ELF-1 (cell line): ENCODE measurements at regions not wholly inside any gene's neighbourhood (a gene's known extent, or its start where the extent isn't known, plus 50 kb on each side); places are given as distances from the start of the nearest gene placed in this dataset.
A peak's percentile ranks its signal among the peaks of the same experiment; 100 is the strongest.

Source experiments
- DNase-seq: peaks from one replicate; pipeline ENCODE4 v3.0.0-alpha.2; 2016; ENCODE audit warnings: low read depth, low spot score

DNA sequence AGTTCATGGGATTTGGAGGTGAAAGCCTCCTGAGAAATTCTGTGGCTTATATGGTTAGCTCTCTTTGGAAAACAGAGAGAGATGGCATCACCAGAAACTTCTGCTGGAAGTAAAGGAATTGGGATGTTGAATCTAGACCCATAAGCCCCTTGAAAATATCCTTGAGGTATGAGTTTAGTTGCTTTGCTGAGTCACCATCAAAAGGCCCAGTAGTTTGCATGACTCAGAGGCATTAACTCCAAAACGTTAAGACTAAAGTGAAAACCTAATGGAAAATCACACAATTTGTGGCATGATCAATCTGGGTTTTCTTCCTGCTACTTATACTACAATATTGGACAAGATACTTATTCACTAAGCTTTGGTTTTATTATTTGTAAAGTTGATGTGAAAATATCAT lies 349.2 kb upstream of the SALL1 start:
- no peak for DNase-seq

GRCh38 chr16:51497541-51498211 lies 346.6 kb upstream of the SALL1 start:
- no peak for DNase-seq

GRCh38 chr16:51490866-51491265 lies 339.8 kb upstream of the SALL1 start:
- DNase-seq, result peak; percentile 26

- no peak for DNase-seq
Observed at GRCh38 chr16:51487880-51488279, 336.8 kb upstream of the SALL1 start.

GRCh38 chr16:51474414-51475091 lies 323.5 kb upstream of the SALL1 start:
- DNase-seq, result no peak

- DNase-seq, result no peak
Observed at GRCh38 chr16:51473091-51473490, 322.0 kb upstream of the SALL1 start.

DNA sequence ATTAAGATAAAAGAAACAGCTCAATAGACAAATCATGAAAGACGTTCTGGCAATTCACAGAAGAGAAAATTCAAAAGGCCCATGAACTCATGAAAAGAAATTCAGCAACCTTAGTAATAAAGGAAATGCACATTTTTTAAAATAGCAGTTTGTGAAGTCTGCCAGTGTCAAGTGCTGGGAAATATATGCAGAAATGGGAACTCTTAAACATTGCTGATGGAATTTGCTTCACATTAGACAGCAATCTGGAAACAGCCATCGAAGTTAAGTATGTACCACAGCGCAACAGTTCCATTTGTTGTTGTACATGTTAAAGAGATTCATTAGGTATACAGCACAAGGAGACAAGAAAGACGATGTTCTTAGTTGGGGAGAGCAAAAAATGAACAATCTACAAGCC lies 319.4 kb upstream of the SALL1 start:
- no peak for DNase-seq

GRCh38 chr16:51464996-51465395 lies 313.9 kb upstream of the SALL1 start:
- DNase-seq, result no peak

DNA sequence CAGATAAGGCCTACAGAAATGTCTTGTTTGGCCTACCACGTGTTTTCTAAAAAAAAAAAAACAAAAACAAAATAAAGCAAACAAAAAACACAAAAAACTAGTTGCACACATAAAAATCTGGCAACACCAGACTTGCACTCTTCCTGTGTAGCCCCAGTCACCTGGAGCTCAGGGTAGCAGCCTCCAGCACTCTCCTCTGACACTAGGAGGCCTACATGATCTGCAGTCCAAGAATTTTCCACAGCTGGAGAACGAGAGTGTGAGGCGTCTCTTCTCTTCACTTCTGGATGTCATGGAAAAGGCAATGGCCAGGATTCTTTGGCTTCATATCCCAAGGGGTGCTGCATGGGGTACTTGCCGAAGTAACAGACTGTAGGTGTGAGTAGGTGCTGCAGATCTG lies 310.2 kb upstream of the SALL1 start:
- no peak for DNase-seq

- no peak for DNase-seq
Observed at GRCh38 chr16:51458356-51459140, 307.5 kb upstream of the SALL1 start.

DNA sequence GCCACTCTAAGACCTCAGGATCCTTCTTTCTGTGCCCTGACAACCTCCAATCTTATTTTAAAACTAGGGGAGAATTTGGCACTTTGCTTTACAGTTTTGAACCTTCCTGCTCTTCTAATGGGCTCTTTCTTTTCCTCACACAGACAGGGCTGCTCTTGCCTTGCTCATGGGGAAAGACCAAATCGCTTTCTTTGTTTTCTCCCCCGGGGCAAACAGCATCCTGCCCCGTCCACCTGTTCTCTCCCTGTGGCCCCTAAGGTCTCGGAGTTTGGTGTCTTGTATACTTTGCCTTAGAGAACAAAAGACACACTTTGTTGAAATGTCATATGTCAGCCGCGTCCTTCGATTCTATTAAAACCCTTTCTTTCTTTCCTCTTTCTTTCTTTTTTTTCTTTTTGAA lies 306.7 kb upstream of the SALL1 start:
- peak; percentile 80 for DNase-seq

DNA sequence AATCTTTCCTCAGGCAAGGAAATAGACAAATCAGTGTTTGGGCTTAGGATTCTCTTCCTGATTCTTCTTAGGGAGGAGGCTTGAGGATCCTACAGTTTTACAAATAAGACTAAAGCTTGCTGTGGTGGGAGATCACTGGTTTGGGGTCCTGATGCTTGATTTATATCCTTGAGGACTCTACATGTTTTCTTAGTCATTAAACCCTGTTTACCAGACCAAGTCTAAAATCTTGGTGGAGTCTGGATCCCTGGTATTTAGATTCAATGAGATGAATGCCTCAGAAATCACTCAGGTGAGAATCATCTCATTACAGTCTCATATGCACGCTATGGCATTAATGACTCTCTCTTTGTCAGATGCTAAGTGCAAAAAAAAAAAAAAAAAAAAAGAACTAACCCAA lies 304.3 kb upstream of the SALL1 start:
- DNase-seq, result no peak

DNA sequence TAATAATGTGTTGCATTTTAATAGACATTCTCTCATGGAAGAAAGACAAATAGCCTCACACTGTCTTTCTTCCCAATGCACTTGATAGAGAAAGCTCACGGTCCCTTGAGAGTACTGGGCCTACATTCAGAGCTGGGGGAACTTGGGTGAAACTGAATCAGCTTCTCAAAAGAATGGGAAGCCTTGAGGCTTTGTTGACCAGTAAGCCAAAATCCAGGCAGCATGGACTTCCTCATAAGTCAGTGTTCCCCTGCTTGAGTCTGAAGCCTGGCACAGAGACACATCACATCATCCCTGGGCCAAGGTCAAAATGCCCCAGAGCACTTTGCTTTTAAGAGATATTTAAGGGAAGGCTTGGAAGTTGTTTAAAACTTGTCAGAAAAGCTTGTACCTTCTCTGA lies 302.2 kb upstream of the SALL1 start:
- DNase-seq, result no peak

- DNase-seq, result no peak
Observed at GRCh38 chr16:51450909-51451308, 299.8 kb upstream of the SALL1 start.

GRCh38 chr16:51450376-51450775 lies 299.3 kb upstream of the SALL1 start:
- no peak for DNase-seq

GRCh38 chr16:51449441-51449840 lies 298.4 kb upstream of the SALL1 start:
- DNase-seq, result peak; percentile 43

DNA sequence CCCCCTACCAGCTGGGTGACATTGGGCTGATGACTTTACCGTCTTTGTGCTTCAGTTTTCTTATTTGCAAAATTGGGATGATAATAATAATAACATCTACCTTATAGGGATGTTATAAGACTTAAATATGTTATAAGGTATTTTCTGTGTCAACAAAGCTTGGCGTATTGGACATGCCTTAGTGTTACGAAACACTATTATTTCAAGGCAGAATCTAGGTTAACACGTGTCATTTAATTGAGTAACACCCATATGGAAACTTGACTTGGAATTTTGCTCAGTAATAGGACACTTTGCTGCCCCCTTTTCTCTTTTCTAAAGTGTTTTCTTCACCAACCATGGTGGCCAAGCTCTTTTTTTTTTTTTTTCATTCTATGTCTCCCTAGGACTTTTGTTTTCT lies 294.2 kb upstream of the SALL1 start:
- no peak for DNase-seq

- DNase-seq, result no peak
Observed at GRCh38 chr16:51443934-51444333, 292.9 kb upstream of the SALL1 start.

- no peak for DNase-seq
Observed at GRCh38 chr16:51442141-51442870, 291.2 kb upstream of the SALL1 start.

- no peak for DNase-seq
Observed at GRCh38 chr16:51440131-51440889, 289.2 kb upstream of the SALL1 start.

- DNase-seq, result no peak
Observed at GRCh38 chr16:51439271-51439670, 288.2 kb upstream of the SALL1 start.
